B cell (primary cell): ENCODE measurements at regions not wholly inside any gene's neighbourhood (a gene's known extent, or its start where the extent isn't known, plus 50 kb on each side); places are given as distances from the start of the nearest gene placed in this dataset.

Source experiments
- CTCF ChIP-seq: fragments of 200-600 bp; IDR thresholded peaks from one replicate; pipeline ENCODE4 v1.8.0; 2022; ENCODE audit warnings: antibody characterized with exemption, mild to moderate bottlenecking
- EZH2 ChIP-seq: IDR thresholded peaks from 2 replicates; pipeline ENCODE4 v1.6.1; 2012; ENCODE audit warnings: borderline replicate concordance, low read depth, mild to moderate bottlenecking, moderate library complexity, low read length; ENCODE audit not compliant: insufficient read depth, poor library complexity, severe bottlenecking

DNA sequence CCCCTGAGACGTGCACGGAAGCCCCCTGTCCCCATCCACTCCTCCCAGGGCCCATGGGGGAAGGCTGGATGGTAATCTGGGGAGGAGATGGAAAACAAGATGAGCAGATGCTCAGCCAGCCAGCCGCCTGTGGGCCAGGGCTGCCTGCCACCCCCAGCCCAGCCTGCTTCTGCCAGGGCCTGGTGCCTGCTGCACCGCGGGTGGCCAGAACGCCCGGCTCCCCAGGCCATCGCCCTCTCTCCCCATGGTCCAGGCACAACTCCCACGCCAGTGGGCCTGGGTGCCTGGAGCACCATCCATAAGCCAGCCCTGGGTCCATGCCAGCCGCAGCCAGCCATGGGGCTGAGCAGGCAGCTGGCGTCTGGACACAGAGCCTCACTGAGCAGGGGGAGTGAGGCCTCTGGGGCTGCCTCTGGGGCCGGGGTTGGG, 57.2 kb upstream of the ELN start:
- TF ChIP-seq CTCF (no peak), EZH2 (no peak)
